Heart left ventricle (tissue), 16 donors: ENCODE measurements at regions not wholly inside any gene's neighbourhood (a gene's known extent, or its start where the extent isn't known, plus 50 kb on each side); places are given as distances from the start of the nearest gene placed in this dataset.

Source experiments
- ATAC-seq, 4 donors: fragments of 200-7000 bp; cut with Tn5 transposase; one replicate each; pipeline ENCODE4 v1.9.1; 2020 to 2022; ENCODE audit warnings: moderate library complexity in 4 of 4, mild to moderate bottlenecking in 3 of 4, moderate number of reproducible peaks in 1 of 4
- DNase-seq, 5 donors: peaks; one replicate each; pipeline ENCODE4 v3.0.0-alpha.2; 2020
- H3K27ac ChIP-seq, 12 donors: fragments of 200-600 bp; sonication (generic) in 4 of 12; one replicate each; pipeline versions ENCODE4 v1.5.0 to v1.8.0; 2016 to 2022; ENCODE audit warnings: mild to moderate bottlenecking in 2 of 12
- H3K27me3 ChIP-seq, 9 donors: fragments of 200-600 bp; sonication (generic) in 2 of 9; one replicate each; pipeline versions ENCODE4 v1.5.1 to v1.8.0; 2016 to 2022; ENCODE audit warnings: mild to moderate bottlenecking in 3 of 9
- H3K36me3 ChIP-seq, 9 donors: fragments of 200-600 bp; sonication (generic) in 2 of 9; one replicate each; pipeline versions ENCODE4 v1.5.0 to v1.8.0; 2018 to 2022; ENCODE audit warnings: mild to moderate bottlenecking in 2 of 9
- H3K4me1 ChIP-seq, 12 donors: fragments of 200-600 bp; sonication (generic) in 4 of 12; one replicate each; pipeline versions ENCODE4 v1.5.0 to v1.8.0; 2016 to 2022; ENCODE audit warnings: mild to moderate bottlenecking in 3 of 12
- H3K4me3 ChIP-seq, 12 donors: fragments of 200-600 bp; sonication (generic) in 4 of 12; one replicate each; pipeline versions ENCODE4 v1.5.0 to v1.8.0; 2017 to 2022; ENCODE audit warnings: mild to moderate bottlenecking in 9 of 12, moderate library complexity in 4 of 12
- H3K9me3 ChIP-seq, 12 donors: fragments of 200-600 bp; sonication (generic) in 4 of 12; one replicate each; pipeline versions ENCODE4 v1.5.0 to v1.8.0; 2016 to 2022; ENCODE audit warnings: mild to moderate bottlenecking in 1 of 12
- POLR2A ChIP-seq, 2 donors: fragments of 450-650 bp; IDR thresholded peaks; one replicate each; pipeline ENCODE4 v1.6.1; 2017; ENCODE audit warnings: antibody characterized with exemption in 2 of 2, mild to moderate bottlenecking in 2 of 2, moderate library complexity in 2 of 2
- WGBS, 4 donors: extraction: QIAGEN DNeasy Blood & Tissue Kit in 2 of 4; methylation state at CpG; one replicate each; pipeline versions ENCODE4 v1.1.5 to v1.1.7; 2013 to 2018; 5-methylcytosine and 5-hydroxymethylcytosine counted together
- intact Hi-C, 10 donors: fragments of 100-400 bp; cut with DNase I; formaldehyde crosslinking; loops; one replicate each; pipeline versions ENCODE4 v1.11.1 to v1.14.2; 2022
- TF ChIP-seq, protein P1 (sequence below), 12 donors: fragments of 200-600 bp; sonication (generic) in 4 of 12; IDR thresholded peaks; one replicate each; pipeline versions ENCODE4 v1.5.0 to v1.8.0; 2018 to 2022; ENCODE audit warnings: antibody characterized with exemption in 12 of 12, mild to moderate bottlenecking in 5 of 12
- donor health status: ischemic (EF 13 %, LVEDD 7.1; RV severe dilation, severe dysfunction).
- donor health status: healthy with polysubstance abuse.
- donor health status: DM: no; HTN: yes; CAD: no.
- donor health status: DM: no; HTN: no; CAD: no.
- donor health status: ischemic (EF 25% LVEDD 6.9; RV normal size, moderate dysfunction).
- donor health status: ischemic (EF 25% LVEDD 5.7; RV mildly dilated, moderate dysfunction).
- donor health status: healthy.
- donor health status: DM: yes; HTN: yes; CAD: no.
- donor health status: ischemic (EF 35%, LVEDD 5.7; RV mildly dilated, moderate dysfunction).
- donor health status: nonischemic (EF 11% LVEDD 7.7; RV severe dilation, severe dysfunction).
- donor health status: DM: yes; HTN: yes; CAD: no.
- donor health status: PGD.
- donor health status: ischemic (EF 29% LVEDD 5.4; RV normal size, mild dysfunction).
- donor health status: nonischemic (EF 23%, LVEDD 6.1; RV moderate dilation, normal function).

DNA sequence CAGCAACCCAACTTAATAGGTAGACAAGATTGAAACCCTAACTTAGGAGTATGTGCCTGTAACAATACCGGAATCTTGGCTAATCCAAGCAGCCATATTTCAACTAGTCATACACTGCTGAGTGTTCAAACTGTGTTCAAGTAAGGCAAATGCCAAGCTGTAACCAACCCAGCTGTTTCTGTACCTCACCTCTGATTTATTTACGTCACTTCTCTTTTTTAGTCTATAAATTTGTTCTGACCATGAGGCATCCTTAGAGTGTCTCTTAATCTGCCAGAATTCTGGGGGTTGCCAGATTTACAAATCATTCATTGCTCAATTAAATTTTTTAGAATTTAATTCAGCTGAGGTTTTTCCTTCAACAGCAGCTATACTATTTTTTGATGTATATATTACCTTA is 723.2 kb downstream of the CDH18 start:
- no peaks in the 10 kb centered on the region for H3K4me1 ChIP-seq
- intact Hi-C loops = no loop called here
- no peak for DNase-seq
- no peaks in the 10 kb centered on the region for H3K9me3 ChIP-seq
- TF ChIP-seq, protein P1, sequence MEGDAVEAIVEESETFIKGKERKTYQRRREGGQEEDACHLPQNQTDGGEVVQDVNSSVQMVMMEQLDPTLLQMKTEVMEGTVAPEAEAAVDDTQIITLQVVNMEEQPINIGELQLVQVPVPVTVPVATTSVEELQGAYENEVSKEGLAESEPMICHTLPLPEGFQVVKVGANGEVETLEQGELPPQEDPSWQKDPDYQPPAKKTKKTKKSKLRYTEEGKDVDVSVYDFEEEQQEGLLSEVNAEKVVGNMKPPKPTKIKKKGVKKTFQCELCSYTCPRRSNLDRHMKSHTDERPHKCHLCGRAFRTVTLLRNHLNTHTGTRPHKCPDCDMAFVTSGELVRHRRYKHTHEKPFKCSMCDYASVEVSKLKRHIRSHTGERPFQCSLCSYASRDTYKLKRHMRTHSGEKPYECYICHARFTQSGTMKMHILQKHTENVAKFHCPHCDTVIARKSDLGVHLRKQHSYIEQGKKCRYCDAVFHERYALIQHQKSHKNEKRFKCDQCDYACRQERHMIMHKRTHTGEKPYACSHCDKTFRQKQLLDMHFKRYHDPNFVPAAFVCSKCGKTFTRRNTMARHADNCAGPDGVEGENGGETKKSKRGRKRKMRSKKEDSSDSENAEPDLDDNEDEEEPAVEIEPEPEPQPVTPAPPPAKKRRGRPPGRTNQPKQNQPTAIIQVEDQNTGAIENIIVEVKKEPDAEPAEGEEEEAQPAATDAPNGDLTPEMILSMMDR (IDR thresholded peaks at IDR 0.05) = no peak
- TF ChIP-seq POLR2A (IDR thresholded peaks at IDR 0.05) = no peak
- no peaks in the 10 kb centered on the region for H3K27me3 ChIP-seq
- WGBS, 4 donors = 84 to 91% (median 91%) methylated on average over 2 of the region's 2 CpGs
- no peak overlapping the region for H3K4me3 ChIP-seq
- no peak for ATAC-seq
- H3K36me3 ChIP-seq = no peaks in the 10 kb centered on the region
- H3K27ac ChIP-seq = no peak overlapping the region

DNA sequence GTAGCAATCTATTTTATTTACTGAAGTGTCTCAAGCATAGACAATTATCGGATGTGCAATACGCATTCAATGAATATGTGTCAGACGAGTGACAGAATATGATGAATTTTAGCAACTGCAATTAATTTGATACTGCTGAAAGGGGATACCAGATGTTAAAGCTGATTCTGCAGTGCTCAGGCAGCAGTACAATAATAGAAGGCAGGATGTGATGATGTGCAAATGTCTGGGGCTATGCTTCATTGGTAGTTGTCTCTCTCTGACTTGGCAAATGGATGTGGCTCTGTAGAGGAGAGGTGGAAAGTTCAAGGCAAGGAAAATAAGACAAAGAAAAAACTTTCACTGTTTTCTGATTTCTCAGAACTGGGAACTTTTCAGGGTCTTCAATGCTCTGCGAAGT is 721.2 kb downstream of the CDH18 start:
- Histone ChIP-seq H3K27ac (no peak overlapping the region), H3K9me3 (no peaks in the 10 kb centered on the region), H3K36me3 (no peaks in the 10 kb centered on the region), H3K27me3 (no peaks in the 10 kb centered on the region), H3K4me1 (no peaks in the 10 kb centered on the region), H3K4me3 (no peak overlapping the region)
- TF ChIP-seq, protein P1 (IDR thresholded peaks at IDR 0.05) = no peak
- TF ChIP-seq POLR2A (IDR thresholded peaks at IDR 0.05) = no peak
- WGBS, 4 donors = 81 to 89% (median 84%) methylated on average over 4 of the region's 4 CpGs
- intact Hi-C loops = no loop called here
- DNase-seq (no peak), ATAC-seq (no peak)

DNA sequence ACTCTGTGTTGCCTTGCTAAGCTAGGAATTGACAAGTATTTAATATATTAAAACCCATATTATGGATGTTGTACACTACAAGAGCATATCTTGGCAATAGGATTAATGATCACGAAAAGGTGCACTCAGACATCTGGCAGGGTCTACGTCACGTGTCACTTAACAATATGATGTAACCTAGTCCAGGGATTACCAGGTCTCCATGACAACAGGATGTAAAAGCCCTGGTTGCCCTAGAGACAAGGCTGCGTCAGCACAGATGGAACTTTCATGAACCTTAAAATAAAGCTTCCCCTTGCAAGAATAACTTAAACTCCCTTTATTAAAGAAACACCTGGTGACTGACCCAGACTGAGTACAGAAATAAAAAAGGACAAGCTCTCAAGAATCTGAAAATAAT is 717.8 kb downstream of the CDH18 start:
- 63 to 75% (median 66%) methylated on average over 4 of the region's 4 CpGs for WGBS, 4 donors
- ATAC-seq = no peak
- intact Hi-C loops = no loop called here

DNA sequence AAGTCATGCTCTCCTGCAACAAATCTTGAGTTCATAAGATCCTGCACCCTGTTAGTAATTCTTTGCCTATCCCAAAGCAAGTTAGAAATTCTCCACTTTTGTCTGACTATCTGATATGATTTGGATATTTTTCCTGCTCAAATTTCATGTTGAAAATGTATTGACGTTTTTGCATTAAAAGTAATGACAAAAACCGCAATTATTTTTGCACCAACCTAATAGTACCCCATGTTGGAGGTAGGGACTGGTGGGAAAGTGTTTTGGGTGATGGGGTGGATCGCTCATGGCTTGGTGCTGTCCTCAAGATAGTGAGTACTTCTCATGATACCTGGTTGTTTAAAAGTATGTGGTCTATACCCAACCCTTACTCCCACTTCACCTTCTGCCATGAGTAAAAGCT is 713.4 kb downstream of the CDH18 start:
- no peaks in the 10 kb centered on the region for H3K4me1 ChIP-seq
- H3K36me3 ChIP-seq = no peaks in the 10 kb centered on the region
- no peak overlapping the region for H3K4me3 ChIP-seq
- no peak for DNase-seq
- ATAC-seq = no peak
- no peak for TF ChIP-seq POLR2A (IDR thresholded peaks at IDR 0.05)
- TF ChIP-seq, protein P1 (IDR thresholded peaks at IDR 0.05) = no peak
- no peaks in the 10 kb centered on the region for H3K27me3 ChIP-seq
- H3K9me3 ChIP-seq = peaks cover 0 to 10% (median 0%) of the 10 kb centered on the region in 12 donors
- no peak overlapping the region for H3K27ac ChIP-seq
- intact Hi-C loops = no loop called here
- WGBS, 4 donors = 72 to 85% (median 74%) methylated on average over 3 of the region's 3 CpGs

More for the DNA sequence above, 717.8 kb downstream of the CDH18 start:
- no peaks in the 10 kb centered on the region for H3K36me3 ChIP-seq
- TF ChIP-seq, protein P1 (IDR thresholded peaks at IDR 0.05) = no peak
- TF ChIP-seq POLR2A (IDR thresholded peaks at IDR 0.05) = no peak
- no peak overlapping the region for H3K27ac ChIP-seq
- no peak for DNase-seq
- no peaks in the 10 kb centered on the region for H3K27me3 ChIP-seq
- H3K9me3 ChIP-seq = no peaks in the 10 kb centered on the region
- H3K4me1 ChIP-seq = no peaks in the 10 kb centered on the region
- H3K4me3 ChIP-seq = no peak overlapping the region
